GM23338 (cell line): ENCODE measurements at regions not wholly inside any gene's neighbourhood (a gene's known extent, or its start where the extent isn't known, plus 50 kb on each side); places are given as distances from the start of the nearest gene placed in this dataset.

Experiments used
- ATAC-seq: fragments of 200-7000 bp; cut with Tn5 transposase; 3 replicates; pipeline ENCODE4 v1.9.1; 2020
- DNase-seq: peaks from one replicate; pipeline ENCODE4 v3.0.0-alpha.2; 2015; ENCODE audit warnings: low spot score
- H2AFZ ChIP-seq: fragments of 200-600 bp; sonication (generic); 2 replicates; pipeline ENCODE4 v1.8.0; 2016; ENCODE audit warnings: antibody characterized with exemption, mild to moderate bottlenecking, moderate library complexity
- H3F3A ChIP-seq: fragments of 200-600 bp; sonication (generic); replicated peaks from 2 replicates; pipeline ENCODE4 v1.8.0; 2017; ENCODE audit warnings: antibody characterized with exemption, mixed run types, low read depth
- H3K27ac ChIP-seq: fragments of 200-600 bp; sonication (generic); 2 replicates; pipeline ENCODE4 v1.6.1; 2016; ENCODE audit warnings: low read depth
- H3K27me3 ChIP-seq: fragments of 200-600 bp; sonication (generic); 2 replicates; pipeline ENCODE4 v1.8.0; 2016; ENCODE audit warnings: mild to moderate bottlenecking, mixed run types, moderate library complexity; ENCODE audit not compliant: insufficient read depth
- H3K36me3 ChIP-seq: fragments of 200-600 bp; sonication (generic); 2 replicates; pipeline ENCODE4 v1.8.0; 2016; ENCODE audit warnings: mild to moderate bottlenecking; ENCODE audit not compliant: insufficient read depth
- H3K4me1 ChIP-seq: fragments of 200-600 bp; sonication (generic); 2 replicates; pipeline ENCODE4 v1.8.0; 2016; ENCODE audit warnings: mild to moderate bottlenecking, moderate library complexity; ENCODE audit not compliant: insufficient read depth
- H3K4me2 ChIP-seq: fragments of 200-600 bp; sonication (generic); 2 replicates; pipeline ENCODE4 v1.7.1; 2017; ENCODE audit warnings: mixed run types
- H3K4me3 ChIP-seq: fragments of 200-600 bp; sonication (generic); 2 replicates; pipeline ENCODE4 v1.6.1; 2016; ENCODE audit warnings: mixed run types
- H3K79me2 ChIP-seq: fragments of 200-600 bp; sonication (generic); replicated peaks from 2 replicates; pipeline ENCODE4 v1.8.0; 2017; ENCODE audit warnings: mild to moderate bottlenecking; ENCODE audit not compliant: insufficient read depth
- H3K9me2 ChIP-seq: fragments of 200-600 bp; sonication (generic); 2 replicates; pipeline ENCODE4 v1.8.0; 2017; ENCODE audit not compliant: insufficient read depth
- H4K20me1 ChIP-seq: fragments of 200-600 bp; sonication (generic); replicated peaks from 2 replicates; pipeline ENCODE4 v1.8.0; 2017; ENCODE audit warnings: mild to moderate bottlenecking; ENCODE audit not compliant: insufficient read depth
- H3K27ac Mint-ChIP-seq: 2 replicates; pipeline ENCODE4 v1.8.0; 2020; ENCODE audit warnings: inconsistent platforms, mild to moderate bottlenecking, moderate library complexity, mixed read lengths
- H3K27me3 Mint-ChIP-seq: 3 replicates; pipeline ENCODE4 v1.8.0; 2022; ENCODE audit warnings: low read depth, mild to moderate bottlenecking, moderate library complexity, mixed read lengths, inconsistent platforms; ENCODE audit not compliant: insufficient read depth, poor library complexity
- H3K36me3 Mint-ChIP-seq: 3 replicates; pipeline ENCODE4 v1.8.0; 2021; ENCODE audit warnings: low read depth, mild to moderate bottlenecking, inconsistent platforms, moderate library complexity, mixed read lengths
- H3K4me1 Mint-ChIP-seq: 3 replicates; pipeline ENCODE4 v1.8.0; 2020; ENCODE audit warnings: mild to moderate bottlenecking, inconsistent platforms, mixed read lengths
- H3K4me3 Mint-ChIP-seq: 3 replicates; pipeline ENCODE4 v1.8.0; 2021; ENCODE audit warnings: moderate library complexity, mild to moderate bottlenecking, inconsistent platforms, mixed read lengths
- H3K9me3 Mint-ChIP-seq: 3 replicates; pipeline ENCODE4 v1.8.0; 2020; ENCODE audit warnings: moderate library complexity, mild to moderate bottlenecking, inconsistent platforms, mixed read lengths
- CREB1 ChIP-seq: fragments of 250-450 bp; sonication (Bioruptor Pico); IDR thresholded peaks from 2 replicates; pipeline ENCODE4 v1.5.0; 2020; ENCODE audit warnings: low read depth, mild to moderate bottlenecking, moderate library complexity
- EZH2 ChIP-seq: fragments of 200-600 bp; sonication (generic); IDR thresholded peaks from one replicate; pipeline ENCODE4 v1.8.0; 2017; ENCODE audit warnings: antibody characterized with exemption, mild to moderate bottlenecking, low read depth; ENCODE audit not compliant: unreplicated experiment
- EZH2phosphoT487 ChIP-seq: fragments of 200-600 bp; sonication (generic); IDR thresholded peaks from one replicate; pipeline ENCODE4 v1.8.1; 2018; ENCODE audit warnings: antibody characterized with exemption; ENCODE audit not compliant: unreplicated experiment
- POLR2AphosphoS5 ChIP-seq: IDR thresholded peaks from 2 replicates; pipeline ENCODE4 v1.6.1; 2016; ENCODE audit warnings: antibody characterized with exemption, low read depth
- STAT1 ChIP-seq: IDR thresholded peaks from one replicate; pipeline ENCODE4 v1.6.1; 2016; ENCODE audit warnings: antibody characterized with exemption; ENCODE audit not compliant: unreplicated experiment
- ZNF114 ChIP-seq: fragments of 250-450 bp; sonication (Bioruptor Pico); IDR thresholded peaks from 2 replicates; pipeline ENCODE4 v1.5.0; 2020; ENCODE audit warnings: mild to moderate bottlenecking, moderate library complexity
- ZNF331 ChIP-seq: fragments of 250-450 bp; sonication (Bioruptor Pico); IDR thresholded peaks from 2 replicates; pipeline ENCODE4 v1.5.0; 2020; ENCODE audit warnings: low read depth, mild to moderate bottlenecking, moderate library complexity
- ZNF462 ChIP-seq: fragments of 250-450 bp; sonication (Bioruptor Pico); IDR thresholded peaks from 2 replicates; pipeline ENCODE4 v1.5.0; 2020; ENCODE audit warnings: mild to moderate bottlenecking, moderate library complexity
- TF ChIP-seq, protein P1 (sequence below), 2 experiments: fragments of 200-600 bp in 1 of 2; sonication (generic) in 1 of 2; conservative IDR thresholded peaks; 2 replicates each; pipeline versions ENCODE4 v1.5.1 to v1.6.1; 2016 to 2017; ENCODE audit warnings: antibody characterized with exemption in 2 of 2, low read depth in 2 of 2, mild to moderate bottlenecking in 2 of 2, moderate library complexity in 1 of 2
- TF ChIP-seq, protein P2 (sequence below): IDR thresholded peaks from one replicate; pipeline ENCODE4 v1.6.1; 2018; ENCODE audit warnings: antibody characterized with exemption; ENCODE audit not compliant: unreplicated experiment

DNA sequence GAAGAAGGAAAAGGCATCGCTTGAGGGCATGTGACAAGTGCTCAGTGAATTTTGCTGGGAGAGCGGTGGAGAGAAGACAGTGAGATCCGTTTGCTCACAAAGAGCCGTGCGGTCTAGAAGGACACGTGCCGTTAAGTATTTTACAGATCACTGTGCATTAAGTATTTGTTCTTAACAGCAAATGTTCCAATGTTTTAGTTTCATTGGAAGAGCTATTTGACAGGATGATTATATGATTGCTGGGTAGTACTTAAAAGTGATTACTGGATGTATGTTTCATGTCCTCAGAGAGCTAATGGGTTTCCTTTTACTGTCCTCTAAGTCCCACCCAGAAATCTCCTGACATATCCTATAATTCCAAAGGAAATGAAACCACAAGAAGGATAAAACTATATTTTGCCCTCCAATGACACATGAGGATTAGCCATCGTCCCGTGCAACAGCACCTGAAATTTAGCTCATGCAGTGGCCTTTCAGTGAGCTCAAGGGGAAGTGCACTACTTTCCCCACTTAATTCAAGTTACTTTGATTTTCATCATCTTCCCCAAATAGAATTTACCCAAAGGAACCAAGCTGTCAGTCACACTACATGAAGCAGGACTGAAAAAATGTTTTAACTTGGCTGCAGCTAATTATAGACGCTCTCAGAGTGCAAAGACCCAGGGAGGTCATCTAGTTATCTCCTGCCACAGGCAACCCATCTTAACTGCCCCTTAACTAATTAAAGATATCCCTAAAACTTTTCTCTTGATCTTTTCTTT lies 80.3 kb downstream of the KLF6 start (continued):
- TF ChIP-seq, protein P1, sequence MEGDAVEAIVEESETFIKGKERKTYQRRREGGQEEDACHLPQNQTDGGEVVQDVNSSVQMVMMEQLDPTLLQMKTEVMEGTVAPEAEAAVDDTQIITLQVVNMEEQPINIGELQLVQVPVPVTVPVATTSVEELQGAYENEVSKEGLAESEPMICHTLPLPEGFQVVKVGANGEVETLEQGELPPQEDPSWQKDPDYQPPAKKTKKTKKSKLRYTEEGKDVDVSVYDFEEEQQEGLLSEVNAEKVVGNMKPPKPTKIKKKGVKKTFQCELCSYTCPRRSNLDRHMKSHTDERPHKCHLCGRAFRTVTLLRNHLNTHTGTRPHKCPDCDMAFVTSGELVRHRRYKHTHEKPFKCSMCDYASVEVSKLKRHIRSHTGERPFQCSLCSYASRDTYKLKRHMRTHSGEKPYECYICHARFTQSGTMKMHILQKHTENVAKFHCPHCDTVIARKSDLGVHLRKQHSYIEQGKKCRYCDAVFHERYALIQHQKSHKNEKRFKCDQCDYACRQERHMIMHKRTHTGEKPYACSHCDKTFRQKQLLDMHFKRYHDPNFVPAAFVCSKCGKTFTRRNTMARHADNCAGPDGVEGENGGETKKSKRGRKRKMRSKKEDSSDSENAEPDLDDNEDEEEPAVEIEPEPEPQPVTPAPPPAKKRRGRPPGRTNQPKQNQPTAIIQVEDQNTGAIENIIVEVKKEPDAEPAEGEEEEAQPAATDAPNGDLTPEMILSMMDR (conservative IDR thresholded peaks at IDR 0.05; ENCODE audit: low read depth in 2 of 2), result no peak
- no peak for TF ChIP-seq CREB1 (CRISPR knock-in tag)
- no peak for TF ChIP-seq ZNF114 (CRISPR knock-in tag)
- TF ChIP-seq, protein P2, sequence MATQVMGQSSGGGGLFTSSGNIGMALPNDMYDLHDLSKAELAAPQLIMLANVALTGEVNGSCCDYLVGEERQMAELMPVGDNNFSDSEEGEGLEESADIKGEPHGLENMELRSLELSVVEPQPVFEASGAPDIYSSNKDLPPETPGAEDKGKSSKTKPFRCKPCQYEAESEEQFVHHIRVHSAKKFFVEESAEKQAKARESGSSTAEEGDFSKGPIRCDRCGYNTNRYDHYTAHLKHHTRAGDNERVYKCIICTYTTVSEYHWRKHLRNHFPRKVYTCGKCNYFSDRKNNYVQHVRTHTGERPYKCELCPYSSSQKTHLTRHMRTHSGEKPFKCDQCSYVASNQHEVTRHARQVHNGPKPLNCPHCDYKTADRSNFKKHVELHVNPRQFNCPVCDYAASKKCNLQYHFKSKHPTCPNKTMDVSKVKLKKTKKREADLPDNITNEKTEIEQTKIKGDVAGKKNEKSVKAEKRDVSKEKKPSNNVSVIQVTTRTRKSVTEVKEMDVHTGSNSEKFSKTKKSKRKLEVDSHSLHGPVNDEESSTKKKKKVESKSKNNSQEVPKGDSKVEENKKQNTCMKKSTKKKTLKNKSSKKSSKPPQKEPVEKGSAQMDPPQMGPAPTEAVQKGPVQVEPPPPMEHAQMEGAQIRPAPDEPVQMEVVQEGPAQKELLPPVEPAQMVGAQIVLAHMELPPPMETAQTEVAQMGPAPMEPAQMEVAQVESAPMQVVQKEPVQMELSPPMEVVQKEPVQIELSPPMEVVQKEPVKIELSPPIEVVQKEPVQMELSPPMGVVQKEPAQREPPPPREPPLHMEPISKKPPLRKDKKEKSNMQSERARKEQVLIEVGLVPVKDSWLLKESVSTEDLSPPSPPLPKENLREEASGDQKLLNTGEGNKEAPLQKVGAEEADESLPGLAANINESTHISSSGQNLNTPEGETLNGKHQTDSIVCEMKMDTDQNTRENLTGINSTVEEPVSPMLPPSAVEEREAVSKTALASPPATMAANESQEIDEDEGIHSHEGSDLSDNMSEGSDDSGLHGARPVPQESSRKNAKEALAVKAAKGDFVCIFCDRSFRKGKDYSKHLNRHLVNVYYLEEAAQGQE, result no peak

DNA sequence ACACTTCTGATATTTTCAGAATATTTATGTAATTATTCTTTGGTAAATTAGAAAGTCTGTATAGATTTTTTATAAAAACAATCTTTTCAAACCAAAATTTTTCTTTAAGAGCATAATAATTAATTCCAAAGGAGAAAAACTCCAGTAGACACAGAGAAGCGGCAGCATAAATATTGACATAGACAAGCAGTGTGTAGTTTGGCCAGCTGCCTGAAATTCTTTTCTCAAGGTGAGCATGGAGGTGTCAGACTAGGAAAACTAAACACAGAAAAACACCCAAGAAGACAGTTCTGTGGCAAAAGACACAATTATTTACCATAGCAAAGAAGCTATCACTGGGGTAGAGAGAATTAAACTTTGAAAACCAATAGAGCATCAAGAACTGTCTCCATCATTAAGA lies 82.4 kb downstream of the KLF6 start:
- Mint-ChIP-seq H3K36me3 (no peaks in the 10 kb centered on the region; the same call in 2 of the 3 replicates), H3K4me1 (peaks cover 20% of the 10 kb centered on the region), H3K4me3 (no peak overlapping the region), H3K27ac (no peak overlapping the region), H3K9me3 (no peaks in the 10 kb centered on the region), H3K27me3 (no peaks in the 10 kb centered on the region)
- Histone ChIP-seq H2AFZ (no peak overlapping the region), H3K27ac (no peak overlapping the region), H3K27me3 (no peaks in the 10 kb centered on the region), H3K4me2 (no peak overlapping the region), H3K9me2 (peaks cover 17% of the 10 kb centered on the region), H3K36me3 (no peaks in the 10 kb centered on the region), H3K4me1 (peaks cover 19% of the 10 kb centered on the region), H4K20me1 (no peaks in the 10 kb centered on the region), H3K4me3 (no peak overlapping the region), H3F3A (no peaks in the 10 kb centered on the region), H3K79me2 (no peaks in the 10 kb centered on the region)
- TF ChIP-seq EZH2, result no peak
- TF ChIP-seq EZH2phosphoT487, result no peak
- TF ChIP-seq, protein P1 (conservative IDR thresholded peaks at IDR 0.05; ENCODE audit: low read depth in 2 of 2), result no peak
- no peak for TF ChIP-seq ZNF462 (CRISPR knock-in tag)
- no peak for TF ChIP-seq POLR2AphosphoS5
- no peak for TF ChIP-seq ZNF114 (CRISPR knock-in tag)
- TF ChIP-seq ZNF331 (CRISPR knock-in tag), result no peak
- TF ChIP-seq STAT1, result no peak
- ATAC-seq, result no peak
- DNase-seq, result no peak
